ENCODE measurements at regions not wholly inside any gene's neighbourhood (a gene's known extent, or its start where the extent isn't known, plus 50 kb on each side); places are given as distances from the start of the nearest gene placed in this dataset.

DNA sequence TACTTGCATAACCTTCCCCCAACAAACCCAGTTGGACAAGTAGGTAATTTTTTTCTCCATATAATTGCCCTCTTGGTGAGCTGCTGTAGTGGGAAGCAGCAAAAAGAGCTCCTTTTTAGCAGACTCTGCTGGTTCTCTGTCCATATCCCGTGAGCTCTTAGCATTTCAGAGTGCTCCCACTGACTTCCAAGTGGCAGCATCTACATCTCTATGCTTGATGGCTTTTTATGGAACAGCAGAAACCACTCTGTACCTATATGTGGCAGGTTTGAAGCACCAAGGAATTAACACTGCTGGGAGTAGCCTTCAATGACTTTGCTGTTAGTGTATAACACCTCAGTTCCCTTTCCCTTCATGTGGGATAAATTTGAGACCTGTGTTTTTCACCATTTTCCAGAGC, 168.4 kb upstream of the NHS start:
- FAIRE-seq (no peak), DNase-seq (ENCODE audit: low spot score) (no peak)

DNA sequence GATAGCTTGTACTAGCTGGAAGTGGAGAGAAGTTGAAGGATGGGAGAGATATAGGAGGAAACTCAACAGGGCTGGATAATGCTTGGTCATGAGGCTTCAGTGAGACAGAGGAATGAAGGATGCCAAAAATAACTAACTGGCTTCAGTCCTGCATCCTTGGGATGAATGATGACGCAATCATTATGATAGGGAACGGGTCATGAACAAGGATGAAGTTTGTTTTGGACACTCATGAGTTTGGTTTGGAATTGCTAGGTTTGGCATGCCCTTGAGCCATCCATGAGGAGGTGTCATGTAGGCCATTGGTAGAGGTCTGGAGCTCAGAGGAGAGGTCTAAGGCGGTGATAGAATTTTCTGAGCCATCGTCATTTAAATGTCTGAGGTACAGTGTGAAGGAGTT, 160.0 kb upstream of the NHS start:
- DNase-seq (ENCODE audit: low spot score), result no peak
- no peak for FAIRE-seq

DNA sequence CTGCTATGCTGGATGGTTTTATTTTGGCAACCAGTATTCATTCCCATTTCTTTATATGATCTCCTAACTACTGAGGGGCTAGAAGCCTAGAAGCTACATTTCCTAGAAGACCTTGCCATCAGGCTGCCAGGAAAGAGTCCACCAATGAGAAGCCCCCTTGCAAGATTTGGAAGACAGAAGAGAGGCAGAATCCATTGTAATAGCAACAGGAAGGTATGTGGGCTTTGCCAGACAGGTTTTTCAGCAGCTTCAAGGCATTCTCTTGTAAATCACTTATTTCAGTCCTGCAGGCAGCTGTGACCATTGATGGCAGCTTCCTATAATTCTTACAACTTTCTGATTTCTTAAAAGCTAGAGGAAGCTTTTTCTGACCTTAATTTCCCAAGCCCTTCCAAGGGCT, 148.3 kb upstream of the NHS start:
- no peak for DNase-seq (ENCODE audit: low spot score)

DNA sequence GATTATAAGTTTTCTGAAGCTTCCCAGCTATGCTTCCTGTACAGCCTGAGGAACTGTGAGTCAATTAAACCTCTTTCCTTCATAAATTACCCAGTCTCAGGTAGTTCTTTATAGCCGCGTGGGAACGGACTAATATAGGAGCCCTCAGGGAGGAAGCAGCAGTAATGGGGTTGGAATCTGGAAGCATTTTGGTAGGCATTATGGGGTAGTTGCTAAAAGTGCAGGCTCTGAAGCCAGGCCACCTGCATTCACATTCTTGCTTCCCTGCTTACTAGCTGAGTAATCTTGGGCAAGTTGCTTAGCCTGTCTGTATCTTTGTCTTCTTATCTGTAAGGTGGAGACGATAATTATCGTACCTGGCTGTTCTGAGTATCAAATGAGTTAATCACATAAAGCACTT, 137.9 kb upstream of the NHS start:
- no peak for DNase-seq (ENCODE audit: low spot score)
- FAIRE-seq, result no peak

More for the DNA sequence above, 148.3 kb upstream of the NHS start:
- no peak for FAIRE-seq

DNA sequence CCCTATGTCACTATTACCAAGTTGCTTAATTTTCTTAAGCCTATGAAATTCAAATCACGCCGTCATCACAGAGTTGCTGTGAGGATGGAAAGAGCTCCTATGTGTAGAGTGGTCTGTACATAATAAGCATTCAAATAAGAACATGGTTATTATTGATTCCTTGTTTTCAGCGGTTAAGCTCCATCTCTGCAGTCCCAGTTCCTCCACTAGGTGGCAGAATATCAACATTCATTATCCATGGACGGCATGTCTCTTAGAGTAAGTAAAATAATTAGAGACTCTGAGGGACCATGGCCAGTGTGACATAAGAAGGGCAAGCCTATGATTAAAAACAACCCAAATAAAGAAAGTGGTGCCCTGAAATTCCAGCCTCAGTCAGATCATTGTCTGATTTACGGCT, 132.5 kb upstream of the NHS start:
- FAIRE-seq (peak; percentile 25), DNase-seq (ENCODE audit: low spot score) (peak; percentile 7)

DNA sequence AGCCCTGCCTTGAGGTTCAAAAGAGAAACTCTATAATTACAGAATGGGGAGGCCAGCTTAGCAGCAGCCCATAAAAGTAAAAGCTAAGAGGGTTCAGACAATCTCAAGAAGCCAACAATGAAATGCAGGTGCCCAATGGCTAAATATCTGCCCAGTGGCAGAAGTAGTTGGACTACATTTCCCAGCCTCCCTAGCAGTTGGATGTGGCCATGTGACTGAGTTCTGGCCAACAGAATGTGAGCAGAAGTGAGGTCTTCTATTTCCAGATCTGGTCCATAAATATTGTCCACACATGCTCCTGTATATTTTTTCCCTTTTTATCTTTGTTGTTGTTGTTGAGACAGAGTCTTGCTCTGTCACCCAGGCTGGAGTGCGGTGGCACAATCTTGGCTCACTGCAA, 127.9 kb upstream of the NHS start:
- no peak for FAIRE-seq
- DNase-seq (ENCODE audit: low spot score), result no peak

DNA sequence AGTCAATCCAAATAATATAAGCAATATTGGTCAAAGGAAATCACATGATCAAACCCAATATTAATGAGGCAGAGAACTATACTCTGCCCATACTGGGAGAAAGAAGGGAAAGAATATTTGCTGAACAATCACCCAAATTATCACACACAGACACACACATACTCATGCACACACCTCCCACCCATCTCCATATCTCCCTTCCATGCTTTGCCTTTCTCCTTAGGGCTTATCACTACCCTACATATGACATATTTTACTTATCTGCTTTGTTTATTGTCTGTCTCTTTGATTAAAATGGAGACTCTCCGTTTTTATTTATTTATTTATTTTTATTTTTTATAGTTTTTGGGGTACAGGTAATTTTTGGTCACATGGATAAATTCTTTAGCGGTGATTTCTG, 112.9 kb upstream of the NHS start:
- DNase-seq (ENCODE audit: low spot score), result no peak
- FAIRE-seq, result no peak

DNA sequence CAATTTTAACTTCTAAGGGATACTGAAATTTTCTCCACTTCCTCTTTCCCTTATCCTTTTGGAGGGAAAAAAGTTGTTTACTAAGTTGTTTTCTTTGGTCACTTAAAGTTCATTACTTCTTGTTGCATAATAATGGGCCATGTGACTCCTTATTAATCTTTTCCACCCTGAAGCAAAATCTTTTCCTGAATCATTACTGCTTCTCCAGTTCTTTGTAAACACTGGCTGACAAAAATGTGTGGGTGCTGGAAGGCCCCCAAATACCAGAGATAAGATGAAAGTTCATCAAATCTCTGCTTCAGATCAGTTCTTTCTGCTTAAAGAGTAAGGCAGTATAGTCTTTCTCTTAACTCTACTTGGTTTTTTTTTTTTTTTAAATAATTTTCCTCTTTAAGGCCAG, 108.9 kb upstream of the NHS start:
- DNase-seq (ENCODE audit: low spot score) (no peak), FAIRE-seq (no peak)

DNA sequence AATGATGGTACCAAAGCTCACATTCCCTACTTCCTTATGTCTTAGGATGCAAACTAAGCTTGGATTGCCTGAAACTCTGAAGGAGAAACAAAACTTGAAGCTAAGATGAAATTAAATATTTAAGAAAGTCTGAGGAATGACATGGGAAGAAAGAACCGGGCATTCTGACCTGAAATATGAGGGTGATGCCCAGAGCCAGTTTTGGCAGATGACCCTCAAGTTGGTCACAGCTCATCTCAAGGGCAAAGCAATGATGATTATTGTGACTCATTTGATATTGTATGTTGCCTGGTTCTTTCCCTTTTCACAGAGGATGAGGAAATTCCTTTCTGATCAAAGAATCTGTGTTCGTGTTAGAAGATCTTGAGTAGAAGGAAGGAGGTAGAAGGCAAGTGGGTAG, 96.0 kb upstream of the NHS start:
- DNase-seq (ENCODE audit: low spot score) (no peak), FAIRE-seq (no peak)

DNA sequence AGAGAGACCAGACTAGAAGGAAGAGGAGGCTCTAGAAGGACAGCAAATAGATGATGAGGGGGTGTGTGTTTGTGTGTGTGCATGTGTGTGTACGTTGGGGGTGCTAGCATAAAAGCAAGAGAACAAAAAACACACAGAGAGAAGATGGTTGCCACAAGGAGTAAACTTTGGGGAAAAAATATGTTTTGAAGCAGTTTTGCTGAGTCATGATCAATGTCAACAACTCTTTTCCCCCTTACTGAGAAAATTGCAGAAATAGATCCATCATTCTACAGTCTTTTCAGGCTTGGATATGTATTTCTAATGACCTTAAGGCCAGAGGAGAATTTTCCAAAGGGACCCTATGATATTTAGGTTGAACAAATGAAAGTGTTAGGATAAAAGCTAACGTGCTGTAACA, 89.0 kb upstream of the NHS start:
- DNase-seq (ENCODE audit: low spot score) (no peak), FAIRE-seq (no peak)

DNA sequence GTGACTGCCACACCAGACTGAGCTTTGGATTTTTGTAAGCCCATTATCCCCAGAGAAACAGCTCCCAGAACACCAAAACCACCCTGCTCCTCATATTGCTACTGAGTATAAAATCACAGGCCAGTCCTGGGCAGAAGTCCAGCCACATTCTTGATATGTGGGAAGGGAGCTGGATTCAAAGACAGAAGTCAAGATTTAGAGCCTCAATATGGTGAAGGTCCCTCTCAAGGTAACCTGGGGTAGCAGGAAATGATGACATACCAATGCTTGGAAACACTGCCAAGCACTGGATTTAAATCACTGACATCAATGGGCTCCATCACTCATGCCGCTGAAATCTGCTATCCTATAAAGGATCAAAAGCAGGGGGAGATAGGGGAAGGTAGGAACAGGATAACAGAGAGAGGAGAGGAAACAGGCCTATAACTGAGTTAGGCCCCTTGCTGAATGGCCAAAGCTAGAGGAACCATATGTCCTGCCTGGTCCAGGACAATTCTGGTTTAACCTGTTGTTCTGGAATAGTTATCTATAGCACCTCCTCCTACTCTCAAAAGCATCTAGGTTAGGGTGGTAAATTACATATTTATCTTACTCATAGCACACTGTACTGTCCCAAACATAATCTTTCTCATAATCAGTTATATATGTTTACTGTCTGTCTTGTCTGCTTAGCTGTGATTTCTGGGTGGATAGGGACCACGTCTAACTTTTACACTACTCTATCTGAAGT, 83.7 kb upstream of the NHS start:
- no peak for DNase-seq (ENCODE audit: low spot score)
- FAIRE-seq, result no peak

DNA sequence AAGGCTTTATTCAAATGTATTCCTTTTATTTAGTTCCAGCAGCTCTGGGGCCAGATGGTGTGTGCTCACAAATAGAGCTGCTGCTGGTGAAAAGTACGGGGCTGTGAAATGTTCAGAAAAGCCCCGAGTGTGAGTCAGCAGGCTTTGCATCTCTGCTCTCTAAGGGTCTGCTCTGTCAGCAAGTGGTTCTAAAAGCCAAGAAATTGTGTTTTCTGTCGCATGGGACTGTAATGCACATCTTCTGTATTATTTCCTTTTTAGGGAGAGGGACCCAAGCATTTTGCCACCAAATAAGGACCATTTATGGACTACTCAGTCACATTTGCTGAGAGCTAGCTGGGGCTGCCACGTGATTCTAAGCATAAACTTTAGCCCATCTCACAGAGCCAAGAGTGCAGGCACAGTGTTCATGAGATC, 82.9 kb upstream of the NHS start:
- DNase-seq (ENCODE audit: low spot score) (no peak), FAIRE-seq (no peak)

DNA sequence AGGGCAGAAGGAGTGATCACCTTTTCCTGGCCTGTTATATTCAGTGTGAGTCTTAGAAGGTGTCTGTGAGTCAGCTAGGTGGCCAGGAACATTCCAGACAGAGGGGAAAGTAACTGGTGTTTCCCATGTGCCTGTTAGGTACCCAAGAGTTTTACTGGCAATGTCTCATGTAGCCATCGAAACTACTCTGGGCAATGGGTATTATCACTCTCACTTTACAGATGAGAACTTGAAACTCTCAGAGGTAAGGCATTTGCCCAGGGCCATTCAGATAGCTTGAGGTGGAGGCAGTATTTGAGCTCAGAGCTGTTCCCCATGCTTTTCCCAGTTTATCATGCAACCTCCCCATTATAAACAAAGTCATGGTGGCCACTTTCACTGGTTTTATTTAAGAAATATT, 80.4 kb upstream of the NHS start:
- DNase-seq (ENCODE audit: low spot score) (no peak), FAIRE-seq (no peak)

DNA sequence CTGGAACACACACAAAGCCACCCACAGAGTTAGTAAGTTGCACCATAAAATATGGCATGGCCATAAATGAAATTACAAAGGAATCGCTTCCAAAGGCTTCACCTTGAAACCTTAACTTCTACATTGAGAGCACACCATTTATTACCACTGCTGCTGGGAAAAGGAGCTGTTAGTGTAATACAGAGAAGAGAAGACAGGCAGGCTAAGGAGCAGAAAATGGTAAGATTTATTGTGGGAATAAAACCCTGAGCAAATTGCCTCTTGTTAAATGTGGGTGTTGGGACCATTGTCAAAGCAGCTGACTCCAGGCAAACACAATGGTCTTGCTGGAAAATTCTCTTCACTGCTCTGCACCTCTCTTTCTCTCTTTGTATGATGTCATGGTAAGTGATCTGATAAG, 79.2 kb upstream of the NHS start:
- FAIRE-seq (no peak), DNase-seq (ENCODE audit: low spot score) (no peak)

DNA sequence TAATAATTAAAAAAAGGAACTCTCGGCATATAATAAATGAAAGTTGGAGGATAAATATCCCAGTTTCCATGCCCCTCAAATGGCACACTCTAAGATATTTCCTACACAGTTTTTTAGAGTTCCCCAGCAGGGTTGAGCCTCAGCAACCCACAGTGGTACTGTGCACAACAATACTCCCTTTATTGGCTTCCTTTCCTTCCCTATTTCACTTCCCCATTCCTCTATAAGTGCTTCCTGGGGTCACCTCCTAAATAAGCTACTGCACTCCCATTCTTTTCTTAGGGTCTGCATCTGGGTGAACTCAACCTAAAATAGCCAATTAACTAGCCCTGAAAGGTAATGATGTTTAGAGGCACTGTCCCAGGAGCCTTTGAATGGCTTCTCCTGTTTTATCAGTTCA, 76.4 kb upstream of the NHS start:
- FAIRE-seq (no peak), DNase-seq (ENCODE audit: low spot score) (no peak)

DNA sequence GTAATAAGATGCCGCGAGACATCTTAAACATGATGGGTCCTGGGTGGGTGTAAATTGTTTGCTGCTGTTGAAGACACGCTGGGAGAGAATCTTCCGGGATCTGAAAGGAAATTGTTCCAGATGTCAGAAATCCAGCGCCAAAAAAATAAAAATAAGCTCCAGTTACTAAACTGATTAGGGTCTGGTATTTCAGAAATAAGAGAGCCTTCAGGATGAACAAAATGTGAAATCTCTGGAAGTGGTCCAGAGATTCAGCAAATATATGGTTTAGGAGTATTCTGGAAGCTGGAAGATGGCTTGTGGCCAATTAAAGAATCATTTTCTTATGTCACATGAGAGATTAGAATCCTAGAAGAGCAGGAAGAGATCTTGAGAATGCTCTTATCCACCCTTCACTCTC, 75.8 kb upstream of the NHS start:
- DNase-seq (ENCODE audit: low spot score) (no peak), FAIRE-seq (no peak)

DNA sequence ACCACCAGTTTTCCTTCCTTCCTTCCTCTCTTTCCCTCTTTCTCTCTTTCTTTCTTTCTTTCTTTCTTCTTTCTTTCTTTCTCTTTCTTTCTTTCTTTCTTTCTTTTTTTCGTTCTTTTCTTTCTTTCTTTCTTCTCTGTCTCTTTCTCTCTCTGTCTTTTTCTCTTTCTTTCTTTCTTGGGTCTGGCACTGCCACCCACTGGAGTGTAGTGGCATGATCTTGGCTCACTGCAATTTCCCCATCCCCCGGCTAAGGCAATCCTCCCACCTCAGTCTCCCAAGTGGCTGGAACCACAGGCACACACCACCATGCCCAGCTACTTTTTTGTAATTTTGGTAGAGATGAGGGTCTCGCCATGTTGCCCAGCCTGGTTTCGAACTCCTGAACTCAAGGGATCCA, 51.6 kb upstream of the NHS start:
- FAIRE-seq (no peak), DNase-seq (ENCODE audit: low spot score) (no peak)

Measured in RCC 7860 (cell line).